Fibroblast of lung (primary cell): ENCODE measurements at regions not wholly inside any gene's neighbourhood (a gene's known extent, or its start where the extent isn't known, plus 50 kb on each side); places are given as distances from the start of the nearest gene placed in this dataset.
A peak's percentile ranks its signal among the peaks of the same experiment; 100 is the strongest.

ENCODE experiments used
- DNase-seq, 2 donors: peaks; one replicate each; pipeline versions ENCODE4 v3.0.0 to v3.0.0-alpha.2; 2010; ENCODE audit warnings: low read depth in 2 of 2
- H2AFZ ChIP-seq: 2 replicates; pipeline ENCODE4 v1.5.1; 2012; ENCODE audit warnings: low read length, control low read depth, inconsistent platforms
- H3K27ac ChIP-seq: 2 replicates; pipeline ENCODE4 v1.5.1; 2011; ENCODE audit warnings: low read length, control low read depth; ENCODE audit not compliant: insufficient read depth
- H3K27me3 ChIP-seq: 2 replicates; pipeline ENCODE4 v1.5.1; 2011; ENCODE audit warnings: mild to moderate bottlenecking, low read length; ENCODE audit not compliant: control insufficient read depth, insufficient read depth
- H3K36me3 ChIP-seq: 2 replicates; pipeline ENCODE4 v1.5.1; 2011; ENCODE audit warnings: low read length; ENCODE audit not compliant: control insufficient read depth, insufficient read depth
- H3K4me1 ChIP-seq: 2 replicates; pipeline ENCODE4 v1.5.1; 2011; ENCODE audit warnings: low read length; ENCODE audit not compliant: control insufficient read depth, insufficient read depth; ENCODE audit errors: extremely low read depth
- H3K4me2 ChIP-seq: 2 replicates; pipeline ENCODE4 v1.5.1; 2011; ENCODE audit warnings: low read length, control low read depth; ENCODE audit not compliant: insufficient read depth; ENCODE audit errors: extremely low read depth
- H3K4me3 ChIP-seq, 4 experiments: fragments of 200-600 bp in 1 of 4; sonication (generic) in 1 of 4; replicated peaks in 1 of 4; 2 replicates each; pipeline ENCODE4 v1.5.1; 2011 to 2016; ENCODE audit warnings: low read length in 4 of 4, low read depth in 3 of 4, mild to moderate bottlenecking in 3 of 4, control low read depth in 2 of 4, inconsistent platforms in 1 of 4, mixed read lengths in 1 of 4; ENCODE audit not compliant: insufficient read depth in 1 of 4; ENCODE audit errors: control extremely low read depth in 1 of 4
- H3K79me2 ChIP-seq: 2 replicates; pipeline ENCODE4 v1.5.1; 2012; ENCODE audit warnings: mild to moderate bottlenecking, low read length, inconsistent platforms; ENCODE audit not compliant: control insufficient read depth, insufficient read depth
- H3K9ac ChIP-seq: 2 replicates; pipeline ENCODE4 v1.5.1; 2011; ENCODE audit warnings: mild to moderate bottlenecking, low read length, control low read depth; ENCODE audit not compliant: insufficient read depth
- H3K9me3 ChIP-seq: 2 replicates; pipeline ENCODE4 v1.5.1; 2012; ENCODE audit warnings: low read depth, low read length; ENCODE audit not compliant: control insufficient read depth, insufficient read depth
- H4K20me1 ChIP-seq: 2 replicates; pipeline ENCODE4 v1.5.1; 2011; ENCODE audit warnings: low read length; ENCODE audit not compliant: control insufficient read depth, insufficient read depth; ENCODE audit errors: extremely low read depth
- EZH2 ChIP-seq: IDR thresholded peaks from 2 replicates; pipeline ENCODE4 v1.5.1; 2012; ENCODE audit warnings: low read length, control low read depth, mild to moderate bottlenecking; ENCODE audit errors: missing control alignments
- TF ChIP-seq, protein P1 (sequence below), 2 donors: IDR thresholded peaks in 1 of 2; conservative IDR thresholded peaks in 1 of 2; 1 replicate in 1 of 2; 2 replicates in 1 of 2; pipeline ENCODE4 v1.5.1; 2011 to 2012; ENCODE audit warnings: low read length in 2 of 2, control low read depth in 1 of 2, inconsistent platforms in 1 of 2, low read depth in 1 of 2, mild to moderate bottlenecking in 1 of 2

DNA sequence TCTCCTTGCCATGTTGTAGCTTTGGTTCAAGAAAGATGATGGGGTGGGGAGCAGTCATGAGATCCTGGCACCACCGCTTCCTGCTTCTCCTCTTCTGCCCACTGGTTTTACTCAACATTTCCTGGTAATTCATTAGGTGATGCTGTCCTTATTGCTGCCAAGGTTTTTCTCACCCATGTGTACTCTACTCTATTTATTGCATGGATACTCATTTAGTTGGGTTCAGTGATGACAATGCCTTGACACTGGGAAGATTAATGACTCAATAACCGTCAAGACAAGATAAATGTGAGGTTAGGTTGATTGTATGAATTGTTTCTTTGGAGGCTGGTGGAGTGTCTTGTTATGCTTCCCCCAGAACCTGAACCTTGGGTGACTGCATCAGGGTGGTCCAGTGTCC, 484.2 kb downstream of the SIPA1L2 start:
- no peak overlapping the region for H3K4me2 ChIP-seq
- no peak overlapping the region for H2AFZ ChIP-seq
- DNase-seq = peak in 1 of 2 donors; percentile 24
- no peaks in the 10 kb centered on the region for H3K9me3 ChIP-seq
- TF ChIP-seq, protein P1, sequence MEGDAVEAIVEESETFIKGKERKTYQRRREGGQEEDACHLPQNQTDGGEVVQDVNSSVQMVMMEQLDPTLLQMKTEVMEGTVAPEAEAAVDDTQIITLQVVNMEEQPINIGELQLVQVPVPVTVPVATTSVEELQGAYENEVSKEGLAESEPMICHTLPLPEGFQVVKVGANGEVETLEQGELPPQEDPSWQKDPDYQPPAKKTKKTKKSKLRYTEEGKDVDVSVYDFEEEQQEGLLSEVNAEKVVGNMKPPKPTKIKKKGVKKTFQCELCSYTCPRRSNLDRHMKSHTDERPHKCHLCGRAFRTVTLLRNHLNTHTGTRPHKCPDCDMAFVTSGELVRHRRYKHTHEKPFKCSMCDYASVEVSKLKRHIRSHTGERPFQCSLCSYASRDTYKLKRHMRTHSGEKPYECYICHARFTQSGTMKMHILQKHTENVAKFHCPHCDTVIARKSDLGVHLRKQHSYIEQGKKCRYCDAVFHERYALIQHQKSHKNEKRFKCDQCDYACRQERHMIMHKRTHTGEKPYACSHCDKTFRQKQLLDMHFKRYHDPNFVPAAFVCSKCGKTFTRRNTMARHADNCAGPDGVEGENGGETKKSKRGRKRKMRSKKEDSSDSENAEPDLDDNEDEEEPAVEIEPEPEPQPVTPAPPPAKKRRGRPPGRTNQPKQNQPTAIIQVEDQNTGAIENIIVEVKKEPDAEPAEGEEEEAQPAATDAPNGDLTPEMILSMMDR (conservative IDR thresholded peaks at IDR 0.05 in 1 of 2, IDR thresholded peaks at IDR 0.05 in 1 of 2; ENCODE audit: low read depth in 1 of 2, low read length in 2 of 2) = no peak
- no peak for TF ChIP-seq EZH2
- no peaks in the 10 kb centered on the region for H3K27me3 ChIP-seq
- no peak overlapping the region for H3K9ac ChIP-seq
- peaks cover 3% of the 10 kb centered on the region for H3K4me1 ChIP-seq
- H4K20me1 ChIP-seq = no peaks in the 10 kb centered on the region
- no peak overlapping the region for H3K27ac ChIP-seq
- H3K4me3 ChIP-seq = no peak overlapping the region
- H3K79me2 ChIP-seq = no peaks in the 10 kb centered on the region
- no peaks in the 10 kb centered on the region for H3K36me3 ChIP-seq

DNA sequence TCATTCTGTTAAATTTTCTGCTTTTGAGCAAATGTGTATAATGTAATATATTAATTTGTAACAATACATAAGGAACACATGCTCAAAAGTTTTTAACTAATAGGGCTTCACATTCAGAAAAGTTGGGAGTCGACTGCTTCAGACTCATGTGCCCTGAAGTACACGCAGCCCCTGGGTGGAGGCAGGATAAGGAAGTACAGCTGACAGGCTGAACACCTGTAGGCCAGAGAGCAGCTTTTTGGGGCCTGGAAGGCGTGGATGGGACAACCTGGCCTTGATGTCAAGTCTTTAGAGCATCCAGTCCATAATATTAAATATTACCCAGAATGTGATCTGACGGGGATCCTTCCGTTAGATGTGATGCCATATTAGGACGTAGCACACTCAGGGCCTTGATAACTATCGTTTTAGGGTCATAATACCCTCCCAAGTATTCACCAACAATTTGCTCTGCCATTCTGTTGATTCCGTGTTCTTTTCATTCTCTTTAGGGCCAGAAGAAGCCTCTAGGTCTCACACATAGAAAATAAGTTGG, 485.2 kb downstream of the SIPA1L2 start:
- Histone ChIP-seq H3K27ac (no peak overlapping the region), H3K4me2 (no peak overlapping the region), H3K27me3 (no peaks in the 10 kb centered on the region), H4K20me1 (no peaks in the 10 kb centered on the region), H3K9ac (no peak overlapping the region), H3K79me2 (no peaks in the 10 kb centered on the region), H3K36me3 (no peaks in the 10 kb centered on the region), H2AFZ (no peak overlapping the region), H3K4me3 (no peak overlapping the region), H3K9me3 (no peaks in the 10 kb centered on the region), H3K4me1 (peaks cover 3% of the 10 kb centered on the region)
- no peak for DNase-seq
- TF ChIP-seq, protein P1 (conservative IDR thresholded peaks at IDR 0.05 in 1 of 2, IDR thresholded peaks at IDR 0.05 in 1 of 2; ENCODE audit: low read depth in 1 of 2, low read length in 2 of 2) = no peak
- TF ChIP-seq EZH2 = no peak

- H3K4me1 ChIP-seq = peaks cover 3% of the 10 kb centered on the region
- H4K20me1 ChIP-seq = no peaks in the 10 kb centered on the region
- H3K4me3 ChIP-seq = no peak overlapping the region
- H3K36me3 ChIP-seq = no peaks in the 10 kb centered on the region
- H3K79me2 ChIP-seq = no peaks in the 10 kb centered on the region
- no peaks in the 10 kb centered on the region for H3K9me3 ChIP-seq
- H3K9ac ChIP-seq = no peak overlapping the region
- no peak overlapping the region for H3K4me2 ChIP-seq
- no peaks in the 10 kb centered on the region for H3K27me3 ChIP-seq
- peak in 1 of 2 donors; percentile 22 for DNase-seq
- H3K27ac ChIP-seq = no peak overlapping the region
- no peak for TF ChIP-seq EZH2
- TF ChIP-seq, protein P1 (conservative IDR thresholded peaks at IDR 0.05 in 1 of 2, IDR thresholded peaks at IDR 0.05 in 1 of 2; ENCODE audit: low read depth in 1 of 2, low read length in 2 of 2) = no peak
- H2AFZ ChIP-seq = no peak overlapping the region
These were observed 486.5 kb downstream of the SIPA1L2 start for GRCh38 chr1:232143315-232143886.
